ENCODE measurements at regions not wholly inside any gene's neighbourhood (a gene's known extent, or its start where the extent isn't known, plus 50 kb on each side); places are given as distances from the start of the nearest gene placed in this dataset.

- DNase-seq (ENCODE audit: extremely low spot score), result no peak
- CTCF ChIA-PET, result no interaction called here
- POLR2A ChIA-PET, result no interaction called here
- TF ChIP-seq FOXM1 (IDR thresholded peaks at IDR 0.05; ENCODE audit: borderline replicate concordance) (no peak), HDGF (IDR thresholded peaks at IDR 0.05; ENCODE audit: borderline replicate concordance) (no peak), ARNT (IDR thresholded peaks at IDR 0.05) (no peak)
These were observed 118.6 kb upstream of the PRICKLE2 start for GRCh38 chr3:64343689-64344430.

DNA sequence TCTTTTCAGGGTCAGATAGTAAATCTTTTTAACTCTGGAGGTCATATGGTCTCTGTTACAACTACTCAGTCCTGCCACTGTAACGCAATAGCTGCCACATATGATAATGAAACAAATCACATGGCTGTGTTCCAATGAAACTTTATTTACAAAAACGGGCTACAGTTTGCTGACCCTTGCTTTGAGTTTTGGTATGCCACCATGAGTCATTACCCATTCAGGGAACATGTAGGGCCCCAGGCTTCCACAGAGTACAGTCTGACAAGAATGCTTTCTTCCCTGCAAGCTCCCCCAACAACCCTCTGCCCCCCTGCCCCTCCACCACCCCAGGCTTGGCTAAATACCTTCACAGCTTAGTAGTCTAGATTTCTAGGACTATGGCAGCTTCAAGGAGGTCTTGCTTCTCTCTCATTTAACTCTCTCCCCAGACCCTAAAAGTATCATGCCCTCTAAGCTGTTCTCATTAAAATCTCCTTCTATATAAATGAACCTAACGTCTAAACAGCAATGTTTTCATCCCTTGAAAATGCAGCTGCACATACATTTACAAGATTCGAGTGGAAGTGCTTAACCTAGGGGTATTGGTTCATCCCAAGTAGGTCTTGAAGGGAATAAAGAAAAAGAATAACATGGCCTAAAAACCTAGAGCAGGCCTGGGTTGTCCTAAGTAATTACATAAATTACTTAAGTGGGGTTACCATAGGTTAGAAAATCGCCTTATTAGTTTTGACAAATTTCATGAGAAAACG lies 117.8 kb upstream of the PRICKLE2 start:
- POLR2A ChIA-PET, result no interaction called here
- CTCF ChIA-PET, result no interaction called here
- DNase-seq (ENCODE audit: extremely low spot score), result no peak
- TF ChIP-seq SUZ12 (IDR thresholded peaks at IDR 0.05) (no peak), ARNT (IDR thresholded peaks at IDR 0.05) (no peak), SP1 (IDR thresholded peaks at IDR 0.05) (no peak), TARDBP (IDR thresholded peaks at IDR 0.05) (no peak), FOXA1 (IDR thresholded peaks at IDR 0.05) (no peak), HDGF (IDR thresholded peaks at IDR 0.05; ENCODE audit: borderline replicate concordance) (no peak), FOXM1 (IDR thresholded peaks at IDR 0.05; ENCODE audit: borderline replicate concordance) (no peak), ZNF384 (IDR thresholded peaks at IDR 0.05) (no peak), BHLHE40 (IDR thresholded peaks at IDR 0.05; ENCODE audit: borderline replicate concordance) (no peak), CTBP1 (IDR thresholded peaks at IDR 0.05; ENCODE audit: borderline replicate concordance) (no peak), FOXK2 (IDR thresholded peaks at IDR 0.05) (no peak), L3MBTL2 (conservative IDR thresholded peaks at IDR 0.05) (no peak), ELF4 (IDR thresholded peaks at IDR 0.05) (no peak), NFRKB (IDR thresholded peaks at IDR 0.05) (no peak), LEF1 (IDR thresholded peaks at IDR 0.05; ENCODE audit: borderline replicate concordance) (no peak)
- TF ChIP-seq, protein P1, sequence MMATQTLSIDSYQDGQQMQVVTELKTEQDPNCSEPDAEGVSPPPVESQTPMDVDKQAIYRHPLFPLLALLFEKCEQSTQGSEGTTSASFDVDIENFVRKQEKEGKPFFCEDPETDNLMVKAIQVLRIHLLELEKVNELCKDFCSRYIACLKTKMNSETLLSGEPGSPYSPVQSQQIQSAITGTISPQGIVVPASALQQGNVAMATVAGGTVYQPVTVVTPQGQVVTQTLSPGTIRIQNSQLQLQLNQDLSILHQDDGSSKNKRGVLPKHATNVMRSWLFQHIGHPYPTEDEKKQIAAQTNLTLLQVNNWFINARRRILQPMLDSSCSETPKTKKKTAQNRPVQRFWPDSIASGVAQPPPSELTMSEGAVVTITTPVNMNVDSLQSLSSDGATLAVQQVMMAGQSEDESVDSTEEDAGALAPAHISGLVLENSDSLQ (IDR thresholded peaks at IDR 0.05), result no peak

DNA sequence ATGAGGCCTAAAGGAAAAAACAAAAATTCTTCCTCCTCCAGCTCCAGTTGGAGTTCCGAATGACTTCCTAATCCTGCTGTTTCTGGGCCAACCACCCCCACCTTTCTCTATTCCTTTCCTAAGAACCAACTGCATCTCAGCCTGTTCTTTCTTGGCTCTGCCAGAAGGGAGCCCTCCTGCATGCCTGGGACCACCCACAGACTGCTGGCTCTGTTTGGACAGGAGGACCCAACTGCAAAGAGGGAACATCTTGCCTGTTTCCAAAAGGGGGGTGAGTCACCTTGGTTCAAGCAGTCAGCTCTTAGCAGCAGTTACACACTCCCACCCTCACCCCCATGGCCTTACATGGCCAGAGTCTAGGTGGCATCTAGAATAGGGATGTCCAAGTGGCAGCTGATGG lies 116.0 kb upstream of the PRICKLE2 start:
- CTCF ChIA-PET, result no interaction called here
- TF ChIP-seq TARDBP (IDR thresholded peaks at IDR 0.05) (no peak), ELF4 (IDR thresholded peaks at IDR 0.05) (no peak)
- DNase-seq (ENCODE audit: extremely low spot score), result no peak
- POLR2A ChIA-PET, result no interaction called here

DNA sequence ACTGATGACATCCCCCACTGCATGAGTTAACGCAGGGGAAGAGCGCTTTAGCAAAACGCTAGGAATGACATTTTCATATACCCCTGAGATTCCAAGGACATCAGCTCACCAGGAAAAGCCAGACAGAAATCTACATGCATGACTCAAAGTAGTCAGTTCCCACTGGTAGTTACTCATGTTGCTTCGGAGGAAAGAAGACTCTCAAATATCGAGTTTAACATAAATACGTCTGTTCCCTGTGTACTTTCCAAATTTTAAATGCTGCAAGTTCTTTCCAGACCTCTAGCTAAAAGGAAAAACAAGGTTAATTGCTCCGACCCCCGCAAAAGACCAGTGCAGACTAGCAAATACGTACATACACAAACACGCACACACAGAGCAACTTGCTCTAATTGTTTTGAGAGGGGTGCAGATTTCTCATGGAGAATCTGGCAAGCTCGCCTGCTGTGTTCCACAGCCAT lies 115.4 kb upstream of the PRICKLE2 start:
- POLR2A ChIA-PET, result no interaction called here
- CTCF ChIA-PET, result interaction anchor here (0.6 kb wide), 1 partner anchor 9 kb away, joined by 3 read pairs; no protein-coding TSS in a partner anchor
- TF ChIP-seq SP1 (IDR thresholded peaks at IDR 0.05) (no peak), NFRKB (IDR thresholded peaks at IDR 0.05) (no peak), FOXK2 (IDR thresholded peaks at IDR 0.05) (no peak), TARDBP (IDR thresholded peaks at IDR 0.05) (no peak), ELF4 (IDR thresholded peaks at IDR 0.05) (no peak), LEF1 (IDR thresholded peaks at IDR 0.05; ENCODE audit: borderline replicate concordance) (no peak), ARNT (IDR thresholded peaks at IDR 0.05) (no peak), FOXM1 (IDR thresholded peaks at IDR 0.05; ENCODE audit: borderline replicate concordance) (no peak)
- DNase-seq (ENCODE audit: extremely low spot score), result no peak

- ChIA-PET CTCF (no interaction called here), POLR2A (no interaction called here)
- no peak for DNase-seq (ENCODE audit: extremely low spot score)
- TF ChIP-seq ELF4 (IDR thresholded peaks at IDR 0.05) (no peak), ZNF384 (IDR thresholded peaks at IDR 0.05) (no peak), SP1 (IDR thresholded peaks at IDR 0.05) (no peak), LEF1 (IDR thresholded peaks at IDR 0.05; ENCODE audit: borderline replicate concordance) (no peak), L3MBTL2 (conservative IDR thresholded peaks at IDR 0.05) (no peak), CTBP1 (IDR thresholded peaks at IDR 0.05; ENCODE audit: borderline replicate concordance) (no peak), FOXA1 (IDR thresholded peaks at IDR 0.05) (no peak), ARNT (IDR thresholded peaks at IDR 0.05) (no peak), SUZ12 (IDR thresholded peaks at IDR 0.05) (no peak), NFRKB (IDR thresholded peaks at IDR 0.05) (no peak), FOXK2 (IDR thresholded peaks at IDR 0.05) (no peak), BHLHE40 (IDR thresholded peaks at IDR 0.05; ENCODE audit: borderline replicate concordance) (no peak), HDGF (IDR thresholded peaks at IDR 0.05; ENCODE audit: borderline replicate concordance) (no peak), FOXM1 (IDR thresholded peaks at IDR 0.05; ENCODE audit: borderline replicate concordance) (no peak)
- TF ChIP-seq, protein P1 (IDR thresholded peaks at IDR 0.05), result no peak
These were observed 111.2 kb upstream of the PRICKLE2 start for GRCh38 chr3:64336488-64336887.

DNA sequence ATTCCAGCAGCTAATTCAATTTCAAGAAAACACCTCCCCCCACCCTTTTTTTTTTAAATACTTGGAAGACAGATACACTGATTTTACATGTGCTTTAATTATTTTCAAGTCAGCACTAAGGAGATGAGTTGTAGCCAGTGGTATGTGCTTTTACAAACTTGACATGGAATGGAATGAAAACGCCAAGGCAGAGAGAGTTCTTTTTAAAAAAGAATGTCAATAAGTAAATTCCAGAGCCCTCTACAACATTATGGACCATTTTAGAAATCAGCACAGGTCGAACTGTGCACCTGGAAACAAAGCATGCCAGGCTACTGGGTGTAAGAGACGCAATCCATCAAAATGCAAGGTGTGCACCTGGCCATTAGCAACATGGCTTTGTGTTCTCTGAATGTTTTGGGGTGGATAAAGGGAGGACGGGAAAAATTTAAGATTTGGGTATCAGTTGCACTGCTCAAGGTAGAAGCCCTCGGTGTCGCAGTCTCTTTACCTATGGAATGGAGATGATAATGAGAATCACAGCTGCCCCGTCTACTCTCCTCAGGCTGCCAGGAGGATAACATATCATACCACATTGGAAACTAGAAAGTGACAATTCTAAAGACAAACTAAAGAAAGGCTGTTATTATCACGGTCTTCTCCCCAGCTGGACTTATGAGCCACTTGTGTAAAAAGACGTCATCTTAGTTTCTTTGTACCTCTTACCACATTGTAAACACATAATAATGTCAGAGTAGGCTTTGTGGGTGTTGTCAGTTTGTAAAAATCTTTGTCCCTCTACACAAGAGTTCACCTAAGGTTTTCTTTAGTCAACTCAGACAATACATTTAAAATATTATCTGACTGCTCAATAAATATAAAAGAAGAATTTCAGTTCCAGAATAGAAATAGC lies 107.4 kb upstream of the PRICKLE2 start:
- TF ChIP-seq HDGF (IDR thresholded peaks at IDR 0.05; ENCODE audit: borderline replicate concordance) (no peak), SP1 (IDR thresholded peaks at IDR 0.05) (no peak), LEF1 (IDR thresholded peaks at IDR 0.05; ENCODE audit: borderline replicate concordance) (no peak), FOXK2 (IDR thresholded peaks at IDR 0.05) (no peak), SUZ12 (IDR thresholded peaks at IDR 0.05) (no peak), ZNF384 (IDR thresholded peaks at IDR 0.05) (no peak), ARNT (IDR thresholded peaks at IDR 0.05) (no peak), CTBP1 (IDR thresholded peaks at IDR 0.05; ENCODE audit: borderline replicate concordance) (no peak), FOXA1 (IDR thresholded peaks at IDR 0.05) (no peak)
- CTCF ChIA-PET, result interaction anchor here (0.7 kb wide), 1 partner anchor 71 kb away, joined by 5 read pairs; no protein-coding TSS in a partner anchor
- POLR2A ChIA-PET, result no interaction called here
- DNase-seq (ENCODE audit: extremely low spot score), result no peak
